H1 (cell line): ENCODE measurements at regions not wholly inside any gene's neighbourhood (a gene's known extent, or its start where the extent isn't known, plus 50 kb on each side); places are given as distances from the start of the nearest gene placed in this dataset.
A peak's percentile ranks its signal among the peaks of the same experiment; 100 is the strongest.

Experiments used
- CTCF ChIA-PET: fragments of 300-600 bp; sonication (Branson Sonifier 250); formaldehyde crosslinking; loops from one replicate; lab custom pipeline; 2021; ENCODE audit not compliant: partially characterized antibody; lab: Charles Lee
- POLR2A ChIA-PET: fragments of 300-600 bp; sonication (Branson Sonifier 250); formaldehyde crosslinking; loops from one replicate; lab custom pipeline; 2021; ENCODE audit warnings: inconsistent platforms; ENCODE audit not compliant: partially characterized antibody; lab: Charles Lee
- DNase-seq, 2 experiments: peaks; one replicate each; pipeline versions ENCODE4 v3.0.0 to v3.0.0-alpha.2; 2010 to 2022; ENCODE audit warnings: low spot score in 2 of 2, low read depth in 1 of 2, mixed read lengths in 1 of 2
- FAIRE-seq: peaks from 2 replicates; lab custom pipeline; 2011; peaks lifted over from hg19 to GRCh38; lab: Jason Lieb, UNC
- H2AFZ ChIP-seq: 2 replicates; pipeline ENCODE4 v1.8.1; 2012; ENCODE audit warnings: low read length, inconsistent platforms
- H2AK5ac ChIP-seq: 2 replicates; pipeline ENCODE4 v1.6.1; 2013; ENCODE audit warnings: low read depth, low read length
- H2BK120ac ChIP-seq: replicated peaks from 2 replicates; pipeline ENCODE3; 2013; ENCODE audit warnings: low read depth, low read length, inconsistent platforms
- H2BK12ac ChIP-seq: 2 replicates; pipeline ENCODE4 v1.6.1; 2013; ENCODE audit warnings: low read depth, low read length
- H2BK15ac ChIP-seq: 2 replicates; pipeline ENCODE4 v1.6.1; 2013; ENCODE audit warnings: low read length
- H2BK20ac ChIP-seq: 2 replicates; pipeline ENCODE4 v1.6.1; 2013; ENCODE audit warnings: low read length
- H2BK5ac ChIP-seq: 2 replicates; pipeline ENCODE4 v1.6.1; 2013; ENCODE audit warnings: low read depth, low read length
- H3K14ac ChIP-seq: 2 replicates; pipeline ENCODE4 v1.6.1; 2013; ENCODE audit warnings: inconsistent platforms; ENCODE audit not compliant: insufficient read length
- H3K18ac ChIP-seq: 2 replicates; pipeline ENCODE4 v1.6.1; 2013; ENCODE audit warnings: low read length; ENCODE audit errors: extremely low read depth
- H3K23ac ChIP-seq: 2 replicates; pipeline ENCODE4 v1.6.1; 2013; ENCODE audit warnings: inconsistent platforms; ENCODE audit not compliant: insufficient read length
- H3K23me2 ChIP-seq: 2 replicates; pipeline ENCODE4 v1.6.1; 2013; ENCODE audit warnings: low read depth, low read length
- H3K27ac ChIP-seq: 2 replicates; pipeline ENCODE4 v1.6.1; 2011; ENCODE audit warnings: low read depth, low read length, inconsistent platforms
- H3K27me3 ChIP-seq, 4 experiments: replicated peaks in 1 of 4; 1 replicate in 1 of 4; 2 replicates in 3 of 4; pipeline versions ENCODE4 v1.6.1 to v1.8.1; 2011 to 2013; ENCODE audit warnings: low read length in 3 of 4, mild to moderate bottlenecking in 3 of 4, inconsistent platforms in 2 of 4, mixed read lengths in 2 of 4, moderate library complexity in 1 of 4; ENCODE audit not compliant: control insufficient read depth in 3 of 4, insufficient read depth in 3 of 4; ENCODE audit errors: extremely low read depth in 1 of 4
- H3K36me3 ChIP-seq, 4 experiments: 2 replicates each; pipeline versions ENCODE4 v1.6.1 to v1.8.1; 2011 to 2013; ENCODE audit warnings: mild to moderate bottlenecking in 4 of 4, low read length in 3 of 4, moderate library complexity in 2 of 4, control low read depth in 1 of 4, inconsistent platforms in 1 of 4; ENCODE audit not compliant: insufficient read depth in 4 of 4, control insufficient read depth in 2 of 4
- H3K4ac ChIP-seq: replicated peaks from 2 replicates; pipeline ENCODE3; 2013; ENCODE audit warnings: low read length, low read depth, mixed read lengths, inconsistent platforms; ENCODE audit not compliant: insufficient read length
- H3K4me1 ChIP-seq, 4 experiments: replicated peaks in 1 of 4; 1 replicate in 1 of 4; 2 replicates in 3 of 4; pipeline versions ENCODE4 v1.6.1 to v1.8.1; 2011 to 2013; ENCODE audit warnings: low read length in 3 of 4, inconsistent platforms in 2 of 4, mixed read lengths in 1 of 4; ENCODE audit not compliant: insufficient read depth in 4 of 4, control insufficient read depth in 3 of 4
- H3K4me2 ChIP-seq, 2 experiments: 2 replicates each; pipeline versions ENCODE4 v1.6.1 to v1.8.1; 2011 to 2013; ENCODE audit warnings: low read depth in 2 of 2, low read length in 2 of 2, control low read depth in 1 of 2, inconsistent platforms in 1 of 2, mild to moderate bottlenecking in 1 of 2; ENCODE audit not compliant: insufficient read depth in 1 of 2
- H3K4me3 ChIP-seq, 4 experiments: fragments of 200-600, 300-600 bp in 1 of 4; sonication (generic), shearing (Covaris generic), sonication (Bioruptor Twin) in 1 of 4; 2 replicates each; pipeline versions ENCODE4 v1.5.1 to v1.8.1; 2011 to 2016; ENCODE audit warnings: low read length in 4 of 4, low read depth in 3 of 4, control low read depth in 2 of 4, inconsistent platforms in 2 of 4, mild to moderate bottlenecking in 2 of 4, mixed read lengths in 1 of 4, moderate library complexity in 1 of 4; ENCODE audit not compliant: insufficient read depth in 2 of 4; ENCODE audit errors: extremely low read depth in 1 of 4
- H3K56ac ChIP-seq: replicated peaks from 2 replicates; pipeline ENCODE3; 2013; ENCODE audit warnings: low read depth, mild to moderate bottlenecking, mixed read lengths, low read length, inconsistent platforms; ENCODE audit not compliant: insufficient read length
- H3K79me1 ChIP-seq: 2 replicates; pipeline ENCODE4 v1.6.1; 2013; ENCODE audit warnings: low read depth, low read length, control low read depth
- H3K79me2 ChIP-seq, 2 experiments: 2 replicates each; pipeline versions ENCODE4 v1.6.1 to v1.8.1; 2012 to 2013; ENCODE audit warnings: low read length in 2 of 2, mild to moderate bottlenecking in 2 of 2, inconsistent platforms in 1 of 2; ENCODE audit not compliant: insufficient read depth in 2 of 2, control insufficient read depth in 1 of 2
- H3K9ac ChIP-seq, 4 experiments: replicated peaks in 1 of 4; 1 replicate in 1 of 4; 2 replicates in 3 of 4; pipeline versions ENCODE4 v1.6.1 to v1.8.1; 2011 to 2013; ENCODE audit warnings: low read depth in 3 of 4, low read length in 3 of 4, control low read depth in 2 of 4, mild to moderate bottlenecking in 2 of 4, moderate library complexity in 2 of 4, inconsistent platforms in 1 of 4; ENCODE audit errors: extremely low read depth in 1 of 4
- H3K9me3 ChIP-seq, 2 experiments: 2 replicates each; pipeline versions ENCODE4 v1.6.1 to v1.8.1; 2012 to 2013; ENCODE audit warnings: mild to moderate bottlenecking in 2 of 2, moderate library complexity in 2 of 2, control low read depth in 1 of 2, inconsistent platforms in 1 of 2, low read depth in 1 of 2, low read length in 1 of 2, mixed read lengths in 1 of 2; ENCODE audit not compliant: insufficient read depth in 2 of 2
- H4K20me1 ChIP-seq, 2 experiments: replicated peaks in 1 of 2; 2 replicates each; pipeline versions ENCODE3 to v1.8.1; 2011 to 2013; ENCODE audit warnings: inconsistent platforms in 2 of 2, low read length in 2 of 2, mild to moderate bottlenecking in 1 of 2; ENCODE audit not compliant: insufficient read depth in 2 of 2, control insufficient read depth in 1 of 2
- H4K5ac ChIP-seq: 2 replicates; pipeline ENCODE4 v1.6.1; 2013; ENCODE audit warnings: low read length, low read depth, mixed read lengths, inconsistent platforms; ENCODE audit not compliant: insufficient read length
- H4K8ac ChIP-seq: 2 replicates; pipeline ENCODE4 v1.8.0; 2013; ENCODE audit warnings: mild to moderate bottlenecking, moderate library complexity, low read length, inconsistent platforms; ENCODE audit not compliant: insufficient read depth; ENCODE audit errors: extremely low read depth
- H4K91ac ChIP-seq: replicated peaks from 2 replicates; pipeline ENCODE3; 2013; ENCODE audit warnings: low read length, mixed read lengths, inconsistent platforms; ENCODE audit not compliant: insufficient read length
- FOSL1 ChIP-seq: IDR thresholded peaks from 2 replicates; pipeline ENCODE4 v1.6.1; 2011; ENCODE audit warnings: mild to moderate bottlenecking, low read depth, low read length, moderate library complexity; ENCODE audit not compliant: insufficient read depth
- WGBS, 2 experiments: shearing (Covaris generic) in 1 of 2; methylation state at CpG; one replicate each; pipeline versions ENCODE4 v1.1.6 to v1.1.7; 2013 to 2015; ENCODE audit warnings: low lambda C conversion rate in 2 of 2, mixed read lengths in 2 of 2, inconsistent platforms in 1 of 2, low coverage in 1 of 2, missing lambda C conversion rate in 1 of 2; ENCODE audit not compliant: insufficient replicate concordance in 2 of 2, insufficient coverage in 1 of 2, insufficient read length in 1 of 2; ENCODE audit errors: extremely low coverage in 1 of 2, missing lambda C conversion rate in 1 of 2; 5-methylcytosine and 5-hydroxymethylcytosine counted together

DNA sequence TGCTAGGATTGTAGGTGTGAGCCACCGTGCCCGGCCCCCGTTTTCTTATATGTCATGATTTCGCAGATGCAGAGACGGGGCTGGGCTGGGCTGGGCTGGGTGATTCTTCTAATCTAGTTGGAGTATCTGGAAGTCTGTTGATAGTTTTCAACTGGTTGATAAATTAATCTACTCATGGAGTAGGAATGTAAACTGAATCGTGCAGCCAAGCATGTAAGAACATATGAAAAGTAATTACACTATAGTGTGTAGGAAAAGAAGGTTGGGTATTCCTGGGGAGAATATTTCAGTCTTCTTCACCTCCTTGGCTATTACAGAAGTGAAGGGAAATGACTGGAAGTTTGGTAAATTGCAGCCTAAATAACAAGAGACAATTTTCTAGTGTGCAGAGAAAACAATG is 82.6 kb upstream of the MAGI1 start:
- CTCF ChIA-PET = interaction anchor here (1.4 kb wide), 1 partner anchor 12 kb away, joined by 5 read pairs; no protein-coding TSS in a partner anchor
- no peak overlapping the region for H2BK15ac ChIP-seq
- H2BK5ac ChIP-seq = no peak overlapping the region
- no peak overlapping the region for H4K8ac ChIP-seq
- DNase-seq = no peak
- H3K79me1 ChIP-seq = no peaks in the 10 kb centered on the region
- H3K4ac ChIP-seq = no peak overlapping the region
- 74% methylated on average over 6 of the region's 6 CpGs; no CpG with 5 or more reads in 1 of the 2 experiments for WGBS, 2 experiments
- FAIRE-seq = no peak
- no peak for TF ChIP-seq FOSL1
- TF ChIP-seq, all 59 proteins: peak for 0
- Histone ChIP-seq H3K36me3 (no peaks in the 10 kb centered on the region), H4K5ac (no peak overlapping the region), H2BK12ac (no peak overlapping the region), H3K79me2 (no peaks in the 10 kb centered on the region), H3K18ac (no peak overlapping the region), H2BK20ac (no peak overlapping the region), H3K4me2 (no peak overlapping the region), H3K23me2 (no peaks in the 10 kb centered on the region), H3K9me3 (no peaks in the 10 kb centered on the region), H2AK5ac (no peak overlapping the region), H4K91ac (no peak overlapping the region), H3K14ac (no peak overlapping the region), H2AFZ (peak overlapping the region; percentile 9; the same call in 1 of the 2 replicates), H2BK120ac (no peak overlapping the region), H3K56ac (no peak overlapping the region), H3K9ac (no peak overlapping the region), H3K27me3 (no peaks in the 10 kb centered on the region), H3K4me3 (no peak overlapping the region), H3K4me1 (peaks cover 0 to 3% (median 0%) of the 10 kb centered on the region in 4 experiments; a peak in 2 of 7 replicates), H3K27ac (no peak overlapping the region), H3K23ac (no peak overlapping the region), H4K20me1 (no peaks in the 10 kb centered on the region)
- POLR2A ChIA-PET = no interaction called here
